SK-N-SH (cell line): ENCODE measurements at regions not wholly inside any gene's neighbourhood (a gene's known extent, or its start where the extent isn't known, plus 50 kb on each side); places are given as distances from the start of the nearest gene placed in this dataset.
A peak's percentile ranks its signal among the peaks of the same experiment; 100 is the strongest.

ENCODE experiments used
- CTCF ChIA-PET: fragments of 300-600, 350-600 bp; formaldehyde crosslinking; extraction: SDS; loops from one replicate; lab custom pipeline; 2021; lab: Yijun Ruan, JAX
- POLR2A ChIA-PET: fragments of 350-600 bp; sonication (Branson Sonifier 250); formaldehyde crosslinking; extraction: SDS; loops from one replicate; lab custom pipeline; 2020; ENCODE audit warnings: antibody characterized with exemption, inconsistent platforms; lab: Yijun Ruan, JAX
- DNase-seq: peaks from one replicate; pipeline ENCODE4 v3.0.0; 2012
- H2AFZ ChIP-seq: fragments of 200-600 bp; sonication (generic); 2 replicates; pipeline ENCODE4 v1.8.1; 2016; ENCODE audit warnings: antibody characterized with exemption, mild to moderate bottlenecking, low read depth
- H3F3A ChIP-seq: fragments of 200-600 bp; sonication (generic); replicated peaks from 2 replicates; pipeline ENCODE3; 2016; ENCODE audit warnings: antibody characterized with exemption, mild to moderate bottlenecking; ENCODE audit not compliant: insufficient read depth
- H3K27ac ChIP-seq, 2 experiments: fragments of 200-500 bp in 1 of 2; fragments of 200-600 bp in 1 of 2; sonication (Bioruptor generic) in 1 of 2; sonication (generic), shearing (Covaris generic) in 1 of 2; 2 replicates each; pipeline versions ENCODE4 v1.5.1 to v1.6.1; 2014 to 2016; ENCODE audit warnings: low read depth in 2 of 2, inconsistent platforms in 1 of 2, low read length in 1 of 2, mild to moderate bottlenecking in 1 of 2, mixed read lengths in 1 of 2
- H3K27me3 ChIP-seq: fragments of 200-600 bp; sonication (generic), shearing (Covaris generic); 2 replicates; pipeline ENCODE4 v1.6.1; 2016; ENCODE audit warnings: mixed run types; ENCODE audit not compliant: insufficient read depth
- H3K36me3 ChIP-seq, 2 experiments: fragments of 200-500 bp in 1 of 2; fragments of 200-600 bp in 1 of 2; sonication (Bioruptor generic) in 1 of 2; sonication (generic) in 1 of 2; replicated peaks in 1 of 2; 2 replicates each; pipeline versions ENCODE3 to v1.5.1; 2014 to 2016; ENCODE audit warnings: low read length in 1 of 2, mild to moderate bottlenecking in 1 of 2; ENCODE audit not compliant: insufficient read depth in 2 of 2, control insufficient read depth in 1 of 2
- H3K4me1 ChIP-seq, 2 experiments: fragments of 200-500 bp in 1 of 2; fragments of 200-600 bp in 1 of 2; sonication (Bioruptor generic) in 1 of 2; sonication (generic), shearing (Covaris generic) in 1 of 2; 2 replicates each; pipeline versions ENCODE4 v1.5.1 to v1.6.1; 2014 to 2016; ENCODE audit warnings: low read depth in 1 of 2, low read length in 1 of 2, mixed run types in 1 of 2; ENCODE audit not compliant: insufficient read depth in 2 of 2, control insufficient read depth in 1 of 2
- H3K4me2 ChIP-seq: fragments of 200-600 bp; sonication (generic), shearing (Covaris generic); 2 replicates; pipeline ENCODE4 v1.6.1; 2017; ENCODE audit warnings: mixed run types
- H3K4me3 ChIP-seq, 2 experiments: fragments of 200-500 bp in 1 of 2; fragments of 200-600 bp in 1 of 2; sonication (Bioruptor generic) in 1 of 2; sonication (generic), shearing (Covaris generic) in 1 of 2; 2 replicates each; pipeline versions ENCODE4 v1.5.1 to v1.8.1; 2014 to 2016; ENCODE audit warnings: low read depth in 2 of 2, inconsistent platforms in 1 of 2, low read length in 1 of 2, mild to moderate bottlenecking in 1 of 2, mixed read lengths in 1 of 2, moderate library complexity in 1 of 2
- H3K79me2 ChIP-seq: fragments of 200-600 bp; sonication (generic); 2 replicates; pipeline ENCODE4 v1.8.1; 2017; ENCODE audit warnings: mild to moderate bottlenecking; ENCODE audit not compliant: insufficient read depth
- H3K9ac ChIP-seq: fragments of 200-600 bp; sonication (generic); 2 replicates; pipeline ENCODE4 v1.6.1; 2017; ENCODE audit warnings: mixed run types
- H3K9me2 ChIP-seq: fragments of 200-600 bp; sonication (generic); 2 replicates; pipeline ENCODE4 v1.6.1; 2017; ENCODE audit warnings: mixed run types
- H3K9me3 ChIP-seq: fragments of 200-600 bp; sonication (generic); 2 replicates; pipeline ENCODE4 v1.6.1; 2017; ENCODE audit warnings: mixed run types, mild to moderate bottlenecking, moderate library complexity
- H4K20me1 ChIP-seq: fragments of 200-600 bp; sonication (generic); 2 replicates; pipeline ENCODE4 v1.6.1; 2017; ENCODE audit warnings: mild to moderate bottlenecking, mixed run types; ENCODE audit not compliant: insufficient read depth
- CHD2 ChIP-seq: fragments of 150-350 bp; IDR thresholded peaks from 2 replicates; pipeline ENCODE4 v1.6.1; 2018; ENCODE audit warnings: low read length; ENCODE audit not compliant: partially characterized antibody
- FOXM1 ChIP-seq: IDR thresholded peaks from 2 replicates; pipeline ENCODE4 v1.4.0; 2012; ENCODE audit warnings: low read depth, mild to moderate bottlenecking
- GABPA ChIP-seq: IDR thresholded peaks from 2 replicates; pipeline ENCODE4 v1.4.0; 2012; ENCODE audit warnings: low read depth, mild to moderate bottlenecking
- MEF2A ChIP-seq: IDR thresholded peaks from 2 replicates; pipeline ENCODE4 v1.4.0; 2012; ENCODE audit warnings: low read depth, borderline replicate concordance
- RAD21 ChIP-seq: IDR thresholded peaks from 2 replicates; pipeline ENCODE4 v1.6.1; 2012; ENCODE audit warnings: mild to moderate bottlenecking, low read length
- RCOR1 ChIP-seq: fragments of 150-350 bp; IDR thresholded peaks from 2 replicates; pipeline ENCODE4 v1.6.1; 2017; ENCODE audit warnings: antibody characterized with exemption, low read length
- SMC3 ChIP-seq: IDR thresholded peaks from 2 replicates; pipeline ENCODE4 v1.6.1; 2012; ENCODE audit warnings: low read depth, low read length, improper control_type of control experiment
- TAF1 ChIP-seq: IDR thresholded peaks from 2 replicates; pipeline ENCODE4 v1.6.1; 2012; ENCODE audit warnings: low read depth, mild to moderate bottlenecking, low read length, moderate library complexity, borderline replicate concordance
- WGBS: methylation state at CpG from one replicate; pipeline ENCODE4 v1.1.6; 2017; ENCODE audit warnings: low lambda C conversion rate; 5-methylcytosine and 5-hydroxymethylcytosine counted together
- TF ChIP-seq, protein P1 (sequence below): fragments of 200-600 bp; sonication (generic); IDR thresholded peaks from 2 replicates; pipeline ENCODE4 v1.6.1; 2017; ENCODE audit warnings: antibody characterized with exemption, mild to moderate bottlenecking, moderate library complexity
- TF ChIP-seq, protein P2 (sequence below): IDR thresholded peaks from 2 replicates; pipeline ENCODE4 v1.4.0; 2012; ENCODE audit warnings: low read depth, borderline replicate concordance
- TF ChIP-seq, protein P3 (sequence below): fragments of 150-350 bp; IDR thresholded peaks from 2 replicates; pipeline ENCODE4 v1.6.1; 2017; ENCODE audit warnings: antibody characterized with exemption, low read length, low read depth, borderline replicate concordance

DNA sequence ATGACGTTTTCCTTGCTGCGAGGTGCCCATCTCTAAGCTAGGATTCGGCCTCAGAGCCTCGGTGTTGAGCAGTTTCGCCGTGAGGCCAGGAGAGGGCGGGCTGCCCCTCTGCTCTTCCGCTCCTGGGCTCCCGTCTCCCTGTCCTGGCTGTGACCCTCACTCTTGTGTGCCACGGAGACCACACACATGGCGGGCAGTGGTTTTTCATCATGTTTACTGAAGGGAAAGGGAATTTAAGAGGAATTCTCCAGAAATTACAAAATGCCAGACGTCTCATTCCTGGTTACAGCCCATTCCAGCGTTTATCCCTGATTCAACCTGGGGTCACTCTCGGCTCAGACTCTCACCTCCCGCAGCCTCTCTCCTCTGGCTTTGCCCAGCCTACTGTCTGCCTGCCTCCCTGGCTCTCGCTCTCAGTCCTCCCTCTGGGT lies 96.8 kb upstream of the ELAC2 start:
- Histone ChIP-seq H2AFZ (no peak overlapping the region), H4K20me1 (no peaks in the 10 kb centered on the region), H3K4me2 (peak overlapping the region; percentile 70), H3K79me2 (no peaks in the 10 kb centered on the region), H3K27ac (no peak overlapping the region), H3K9me3 (no peaks in the 10 kb centered on the region), H3K9ac (no peak overlapping the region), H3K27me3 (peaks cover 40% of the 10 kb centered on the region), H3K4me1 (no peaks in the 10 kb centered on the region; a peak in 1 of 4 replicates), H3K36me3 (no peaks in the 10 kb centered on the region), H3K4me3 (peak overlapping the region in 1 of 2 experiments; percentile 38; a peak in 1 of 4 replicates), H3K9me2 (no peaks in the 10 kb centered on the region), H3F3A (no peaks in the 10 kb centered on the region)
- ChIA-PET CTCF (interaction anchor here (0.5 to 4.4 kb wide), 29 partner anchors 8 to 1813 kb away, joined by 3 to 38 read pairs (median 4); partner anchors contain the start of genes ELAC2 and HS3ST3B1), POLR2A (no interaction called here)
- 4% methylated on average over 10 of the region's 16 CpGs for WGBS
- DNase-seq, result peak; percentile 69
- TF ChIP-seq SMC3 (peak; percentile 71), TAF1 (no peak), RAD21 (peak; percentile 73)
- TF ChIP-seq, protein P1, sequence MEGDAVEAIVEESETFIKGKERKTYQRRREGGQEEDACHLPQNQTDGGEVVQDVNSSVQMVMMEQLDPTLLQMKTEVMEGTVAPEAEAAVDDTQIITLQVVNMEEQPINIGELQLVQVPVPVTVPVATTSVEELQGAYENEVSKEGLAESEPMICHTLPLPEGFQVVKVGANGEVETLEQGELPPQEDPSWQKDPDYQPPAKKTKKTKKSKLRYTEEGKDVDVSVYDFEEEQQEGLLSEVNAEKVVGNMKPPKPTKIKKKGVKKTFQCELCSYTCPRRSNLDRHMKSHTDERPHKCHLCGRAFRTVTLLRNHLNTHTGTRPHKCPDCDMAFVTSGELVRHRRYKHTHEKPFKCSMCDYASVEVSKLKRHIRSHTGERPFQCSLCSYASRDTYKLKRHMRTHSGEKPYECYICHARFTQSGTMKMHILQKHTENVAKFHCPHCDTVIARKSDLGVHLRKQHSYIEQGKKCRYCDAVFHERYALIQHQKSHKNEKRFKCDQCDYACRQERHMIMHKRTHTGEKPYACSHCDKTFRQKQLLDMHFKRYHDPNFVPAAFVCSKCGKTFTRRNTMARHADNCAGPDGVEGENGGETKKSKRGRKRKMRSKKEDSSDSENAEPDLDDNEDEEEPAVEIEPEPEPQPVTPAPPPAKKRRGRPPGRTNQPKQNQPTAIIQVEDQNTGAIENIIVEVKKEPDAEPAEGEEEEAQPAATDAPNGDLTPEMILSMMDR, result peak; percentile 77

DNA sequence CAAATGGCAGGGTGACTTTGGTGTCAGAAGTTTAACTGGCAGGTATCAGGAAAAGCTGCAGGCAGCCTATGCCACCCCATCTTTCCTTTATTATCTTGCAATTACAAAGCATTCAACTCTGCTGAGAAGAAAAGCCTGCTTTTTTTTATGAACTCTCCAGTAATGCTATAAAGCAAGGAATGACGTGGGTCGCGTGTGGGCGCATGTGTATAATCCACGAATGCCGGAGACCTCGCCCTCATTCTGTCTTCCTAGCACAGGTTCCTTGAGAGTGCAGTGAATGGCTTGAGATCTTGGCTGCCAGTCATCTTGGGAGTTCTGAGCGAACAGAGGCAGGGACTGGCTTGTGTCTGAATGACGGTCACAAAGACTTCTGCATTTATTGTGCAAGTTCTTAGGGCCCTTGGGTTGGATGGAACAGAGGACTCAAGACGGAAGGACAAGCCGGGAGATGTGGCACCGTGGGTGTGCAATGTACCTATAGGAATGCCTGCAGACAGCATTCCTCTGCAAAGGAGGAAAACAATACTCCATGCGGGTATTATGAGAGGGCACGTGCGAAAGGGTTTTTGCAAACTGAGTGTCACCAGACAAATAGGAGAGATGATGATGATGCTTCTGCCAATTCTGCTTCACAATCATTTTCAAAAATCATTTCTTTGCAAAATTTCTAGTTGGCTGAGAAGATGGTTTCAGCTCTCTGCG lies 96.1 kb upstream of the ELAC2 start:
- TF ChIP-seq GABPA (no peak), FOXM1 (no peak), RCOR1 (no peak), CHD2 (no peak), MEF2A (no peak), RAD21 (no peak)
- TF ChIP-seq, protein P2, sequence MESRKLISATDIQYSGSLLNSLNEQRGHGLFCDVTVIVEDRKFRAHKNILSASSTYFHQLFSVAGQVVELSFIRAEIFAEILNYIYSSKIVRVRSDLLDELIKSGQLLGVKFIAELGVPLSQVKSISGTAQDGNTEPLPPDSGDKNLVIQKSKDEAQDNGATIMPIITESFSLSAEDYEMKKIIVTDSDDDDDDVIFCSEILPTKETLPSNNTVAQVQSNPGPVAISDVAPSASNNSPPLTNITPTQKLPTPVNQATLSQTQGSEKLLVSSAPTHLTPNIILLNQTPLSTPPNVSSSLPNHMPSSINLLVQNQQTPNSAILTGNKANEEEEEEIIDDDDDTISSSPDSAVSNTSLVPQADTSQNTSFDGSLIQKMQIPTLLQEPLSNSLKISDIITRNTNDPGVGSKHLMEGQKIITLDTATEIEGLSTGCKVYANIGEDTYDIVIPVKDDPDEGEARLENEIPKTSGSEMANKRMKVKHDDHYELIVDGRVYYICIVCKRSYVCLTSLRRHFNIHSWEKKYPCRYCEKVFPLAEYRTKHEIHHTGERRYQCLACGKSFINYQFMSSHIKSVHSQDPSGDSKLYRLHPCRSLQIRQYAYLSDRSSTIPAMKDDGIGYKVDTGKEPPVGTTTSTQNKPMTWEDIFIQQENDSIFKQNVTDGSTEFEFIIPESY, result no peak
- TF ChIP-seq, protein P3, sequence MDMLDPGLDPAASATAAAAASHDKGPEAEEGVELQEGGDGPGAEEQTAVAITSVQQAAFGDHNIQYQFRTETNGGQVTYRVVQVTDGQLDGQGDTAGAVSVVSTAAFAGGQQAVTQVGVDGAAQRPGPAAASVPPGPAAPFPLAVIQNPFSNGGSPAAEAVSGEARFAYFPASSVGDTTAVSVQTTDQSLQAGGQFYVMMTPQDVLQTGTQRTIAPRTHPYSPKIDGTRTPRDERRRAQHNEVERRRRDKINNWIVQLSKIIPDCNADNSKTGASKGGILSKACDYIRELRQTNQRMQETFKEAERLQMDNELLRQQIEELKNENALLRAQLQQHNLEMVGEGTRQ, result no peak
- 7% methylated on average over 16 of the region's 16 CpGs for WGBS
- H3K4me2 ChIP-seq, result no peak overlapping the region
- no peaks in the 10 kb centered on the region for H3K36me3 ChIP-seq
- H3K27me3 ChIP-seq, result peaks cover 40% of the 10 kb centered on the region
- no peak overlapping the region for H3K9ac ChIP-seq
- H3K9me2 ChIP-seq, result no peaks in the 10 kb centered on the region
- H2AFZ ChIP-seq, result no peak overlapping the region
- no peaks in the 10 kb centered on the region; a peak in 1 of 4 replicates for H3K4me1 ChIP-seq
- POLR2A ChIA-PET, result no interaction called here
- H3K79me2 ChIP-seq, result no peaks in the 10 kb centered on the region
- no peak overlapping the region for H3K27ac ChIP-seq
- H3K9me3 ChIP-seq, result no peaks in the 10 kb centered on the region
- H3F3A ChIP-seq, result no peaks in the 10 kb centered on the region
- H4K20me1 ChIP-seq, result no peaks in the 10 kb centered on the region
- CTCF ChIA-PET, result interaction anchor here (0.5 to 4.4 kb wide), 30 partner anchors 7 to 1813 kb away, joined by 3 to 38 read pairs (median 4); partner anchors contain the start of gene HS3ST3B1
- DNase-seq, result no peak
- no peak overlapping the region; a peak in 1 of 4 replicates for H3K4me3 ChIP-seq
